ENCODE measurements at regions not wholly inside any gene's neighbourhood (a gene's known extent, or its start where the extent isn't known, plus 50 kb on each side); places are given as distances from the start of the nearest gene placed in this dataset.

GRCh38 chr18:11548396-11548795 lies 61.0 kb upstream of the SLC35G4 start:
- TF ChIP-seq EZH2phosphoT487 (IDR thresholded peaks at IDR 0.05; ENCODE audit: insufficient read depth, low read depth), result no peak
- TF ChIP-seq EZH2 (IDR thresholded peaks at IDR 0.05; ENCODE audit: insufficient read depth, poor library complexity, severe bottlenecking), result no peak

Measured in GM23248 (cell line).